GM19463 (cell line): ENCODE measurements at regions not wholly inside any gene's neighbourhood (a gene's known extent, or its start where the extent isn't known, plus 50 kb on each side); places are given as distances from the start of the nearest gene placed in this dataset.

ENCODE experiments used
- ATAC-seq: cut with Tn5 transposase; IDR thresholded peaks from one replicate; pipeline ENCODE4 v1.9.1; 2021; ENCODE audit warnings: mild to moderate bottlenecking, moderate library complexity; ENCODE audit not compliant: unreplicated experiment

- no peak for ATAC-seq
These were observed 420.7 kb upstream of the MYT1L start for GRCh38 chr2:2751715-2752315.

GRCh38 chr2:2750867-2751714 is 420.0 kb upstream of the MYT1L start:
- no peak for ATAC-seq

- no peak for ATAC-seq
These were observed 418.1 kb upstream of the MYT1L start for GRCh38 chr2:2749206-2749598.

GRCh38 chr2:2748399-2749205 is 417.5 kb upstream of the MYT1L start:
- no peak for ATAC-seq

- ATAC-seq, result no peak
These were observed 416.8 kb upstream of the MYT1L start for GRCh38 chr2:2747797-2748301.

GRCh38 chr2:2746731-2747130 is 415.7 kb upstream of the MYT1L start:
- no peak for ATAC-seq

GRCh38 chr2:2744958-2745715 is 414.1 kb upstream of the MYT1L start:
- ATAC-seq, result no peak

- ATAC-seq, result no peak
These were observed 413.0 kb upstream of the MYT1L start for GRCh38 chr2:2744107-2744506.

- ATAC-seq, result no peak
These were observed 412.1 kb upstream of the MYT1L start for GRCh38 chr2:2743164-2743571.

- no peak for ATAC-seq
These were observed 411.7 kb upstream of the MYT1L start for GRCh38 chr2:2742726-2743125.

GRCh38 chr2:2740238-2740775 is 409.2 kb upstream of the MYT1L start:
- no peak for ATAC-seq

GRCh38 chr2:2739231-2739795 is 408.2 kb upstream of the MYT1L start:
- no peak for ATAC-seq

- no peak for ATAC-seq
These were observed 407.6 kb upstream of the MYT1L start for GRCh38 chr2:2738684-2739083.

GRCh38 chr2:2738276-2738675 is 407.2 kb upstream of the MYT1L start:
- no peak for ATAC-seq

- no peak for ATAC-seq
These were observed 404.0 kb upstream of the MYT1L start for GRCh38 chr2:2735041-2735440.

- ATAC-seq, result no peak
These were observed 403.2 kb upstream of the MYT1L start for GRCh38 chr2:2734308-2734707.

GRCh38 chr2:2733818-2734217 is 402.7 kb upstream of the MYT1L start:
- no peak for ATAC-seq

- ATAC-seq, result no peak
These were observed 401.4 kb upstream of the MYT1L start for GRCh38 chr2:2732331-2733119.

GRCh38 chr2:2731816-2732284 is 400.8 kb upstream of the MYT1L start:
- no peak for ATAC-seq
